ENCODE measurements at regions not wholly inside any gene's neighbourhood (a gene's known extent, or its start where the extent isn't known, plus 50 kb on each side); places are given as distances from the start of the nearest gene placed in this dataset.

DNA sequence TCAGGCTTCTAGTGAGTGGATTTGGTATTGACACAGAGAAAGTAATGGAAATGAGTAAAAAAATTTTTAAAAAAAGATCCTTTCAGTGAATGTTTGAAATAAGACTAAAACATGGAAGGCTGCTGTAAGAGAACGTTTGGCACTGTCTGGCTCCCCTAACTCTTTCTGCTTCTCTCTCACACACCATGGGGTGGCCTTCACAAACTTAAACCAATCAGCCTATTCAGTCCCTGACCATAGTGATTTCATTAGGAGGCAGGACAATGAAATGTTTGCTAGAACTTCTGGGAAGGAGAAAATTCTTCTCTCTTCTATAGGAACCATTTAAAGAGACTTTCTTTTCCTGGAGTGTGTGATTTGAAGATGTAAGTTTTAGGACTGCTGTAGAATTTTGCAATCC lies 84.2 kb upstream of the GRIN2B start:
- no peak overlapping the region for H3K23ac ChIP-seq (ENCODE audit: insufficient read length, low read depth, low read length)
- no peak overlapping the region for H3K18ac ChIP-seq (ENCODE audit: insufficient read length, low read depth, low read length)
- H2BK15ac ChIP-seq (ENCODE audit: low read depth, low read length) = no peak overlapping the region
- H3K9me3 ChIP-seq (ENCODE audit: control insufficient read depth, low read depth, low read length) = no peaks in the 10 kb centered on the region
- no peak overlapping the region for H2AFZ ChIP-seq (ENCODE audit: low read length)
- no peak overlapping the region for H2BK12ac ChIP-seq (ENCODE audit: insufficient read length, low read depth, low read length)
- no peaks in the 10 kb centered on the region for H3K23me2 ChIP-seq (ENCODE audit: insufficient read length, low read depth, low read length, poor library complexity, severe bottlenecking)
- H4K5ac ChIP-seq (ENCODE audit: insufficient read length, low read depth, low read length) = no peak overlapping the region
- no peak overlapping the region for H2BK20ac ChIP-seq (ENCODE audit: low read depth, low read length, poor library complexity, severe bottlenecking)
- no peak overlapping the region for H4K8ac ChIP-seq (replicated peaks; ENCODE audit: insufficient read length, low read depth, low read length)
- Mint-ChIP-seq H3K27ac (no peak overlapping the region), H3K36me3 (ENCODE audit: insufficient read depth in 1 of 3, low read depth in 3 of 3) (no peaks in the 10 kb centered on the region; a peak in 1 of 7 replicates), H3K4me1 (no peaks in the 10 kb centered on the region), H3K27me3 (ENCODE audit: low read depth) (peaks cover 3% of the 10 kb centered on the region; the same call in 1 of the 2 replicates), H3K9me3 (no peaks in the 10 kb centered on the region), H3K4me3 (no peak overlapping the region)
- no peak overlapping the region for H3K4ac ChIP-seq (ENCODE audit: low read depth, low read length)
- H3K14ac ChIP-seq (ENCODE audit: insufficient read depth, low read length) = no peak overlapping the region
- no peaks in the 10 kb centered on the region for H3K79me1 ChIP-seq (ENCODE audit: insufficient read depth, low read depth, low read length, poor library complexity, severe bottlenecking)
- no peaks in the 10 kb centered on the region for H4K20me1 ChIP-seq (ENCODE audit: control insufficient read depth, insufficient read depth, insufficient read length)
- H3K56ac ChIP-seq (ENCODE audit: insufficient read length, low read depth, low read length) = no peak overlapping the region
- no peak overlapping the region for H2BK120ac ChIP-seq (ENCODE audit: low read depth, low read length, poor library complexity, severe bottlenecking)
- TF ChIP-seq, protein P1, sequence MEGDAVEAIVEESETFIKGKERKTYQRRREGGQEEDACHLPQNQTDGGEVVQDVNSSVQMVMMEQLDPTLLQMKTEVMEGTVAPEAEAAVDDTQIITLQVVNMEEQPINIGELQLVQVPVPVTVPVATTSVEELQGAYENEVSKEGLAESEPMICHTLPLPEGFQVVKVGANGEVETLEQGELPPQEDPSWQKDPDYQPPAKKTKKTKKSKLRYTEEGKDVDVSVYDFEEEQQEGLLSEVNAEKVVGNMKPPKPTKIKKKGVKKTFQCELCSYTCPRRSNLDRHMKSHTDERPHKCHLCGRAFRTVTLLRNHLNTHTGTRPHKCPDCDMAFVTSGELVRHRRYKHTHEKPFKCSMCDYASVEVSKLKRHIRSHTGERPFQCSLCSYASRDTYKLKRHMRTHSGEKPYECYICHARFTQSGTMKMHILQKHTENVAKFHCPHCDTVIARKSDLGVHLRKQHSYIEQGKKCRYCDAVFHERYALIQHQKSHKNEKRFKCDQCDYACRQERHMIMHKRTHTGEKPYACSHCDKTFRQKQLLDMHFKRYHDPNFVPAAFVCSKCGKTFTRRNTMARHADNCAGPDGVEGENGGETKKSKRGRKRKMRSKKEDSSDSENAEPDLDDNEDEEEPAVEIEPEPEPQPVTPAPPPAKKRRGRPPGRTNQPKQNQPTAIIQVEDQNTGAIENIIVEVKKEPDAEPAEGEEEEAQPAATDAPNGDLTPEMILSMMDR (conservative IDR thresholded peaks at IDR 0.05) = no peak
- no peak overlapping the region for H2AK5ac ChIP-seq (ENCODE audit: insufficient read length, low read length)
- no peaks in the 10 kb centered on the region for H3K4me1 ChIP-seq (ENCODE audit: insufficient read depth, low read length)
- no peak overlapping the region for H2BK5ac ChIP-seq (ENCODE audit: insufficient read length, low read length)
- H3K79me2 ChIP-seq (ENCODE audit: insufficient read depth, low read length) = no peaks in the 10 kb centered on the region
- no peak overlapping the region for H4K91ac ChIP-seq (ENCODE audit: insufficient read length, low read depth, low read length)
- no CpG with 5 or more reads among the region's 1 CpG for WGBS (ENCODE audit: extremely low coverage, insufficient read length, low lambda C conversion rate)
- no peak overlapping the region for H3K27ac ChIP-seq (ENCODE audit: insufficient read length, low read depth, low read length)
- H3K9ac ChIP-seq (ENCODE audit: extremely low read depth, insufficient read length, low read length) = no peak overlapping the region
- DNase-seq = no peak
- no peak overlapping the region for H3T11ph ChIP-seq (ENCODE audit: low read length)
- no peaks in the 10 kb centered on the region for H3K27me3 ChIP-seq (ENCODE audit: insufficient read depth, low read length)
- H3K4me2 ChIP-seq (ENCODE audit: insufficient read depth, insufficient read length, low read length) = no peak overlapping the region
